Panc1 (cell line): ENCODE measurements at regions not wholly inside any gene's neighbourhood (a gene's known extent, or its start where the extent isn't known, plus 50 kb on each side); places are given as distances from the start of the nearest gene placed in this dataset.

Experiments
- ATAC-seq: fragments of 200-7000 bp; cut with Tn5 transposase; 2 replicates; pipeline ENCODE4 v1.9.1; 2020; ENCODE audit warnings: mild to moderate bottlenecking, moderate library complexity
- BruUV-seq: library from RNA; stranded (reverse); fragments of 400-500 nt; replicated peaks from 2 replicates; lab custom pipeline; 2021; lab: Mats Ljungman, UMichigan
- CTCF ChIA-PET: fragments of 300-600 bp; sonication (Branson Sonifier 250); formaldehyde crosslinking; loops from one replicate; lab custom pipeline; 2022; ENCODE audit warnings: antibody characterized with exemption; lab: Charles Lee
- POLR2A ChIA-PET: fragments of 300-600 bp; sonication (Branson Sonifier 250); formaldehyde crosslinking; loops from one replicate; lab custom pipeline; 2022; ENCODE audit warnings: antibody characterized with exemption; lab: Charles Lee
- DNase-seq: peaks from one replicate; pipeline ENCODE4 v3.0.0-alpha.2; 2010; ENCODE audit warnings: low read depth, low spot score
- H3K27ac ChIP-seq: 2 replicates; pipeline ENCODE4 v1.5.1; 2011; ENCODE audit warnings: mild to moderate bottlenecking, low read length, inconsistent platforms
- H3K27me3 ChIP-seq: fragments of 200-500 bp; sonication (Bioruptor generic); 2 replicates; pipeline ENCODE4 v1.6.0; 2014; ENCODE audit warnings: low read length, inconsistent platforms; ENCODE audit not compliant: control insufficient read depth, insufficient read depth
- H3K36me3 ChIP-seq: fragments of 200-500 bp; sonication (Bioruptor generic); 2 replicates; pipeline ENCODE4 v1.5.1; 2014; ENCODE audit warnings: inconsistent platforms, mild to moderate bottlenecking, low read length, moderate library complexity; ENCODE audit not compliant: control insufficient read depth, insufficient read depth
- H3K4me1 ChIP-seq: 2 replicates; pipeline ENCODE4 v1.5.1; 2011; ENCODE audit warnings: inconsistent platforms, mild to moderate bottlenecking, low read length, moderate library complexity; ENCODE audit not compliant: control insufficient read depth, insufficient read depth
- H3K4me3 ChIP-seq, 2 experiments: 2 replicates each; pipeline ENCODE4 v1.5.1; 2011 to 2012; ENCODE audit warnings: low read depth in 2 of 2, low read length in 2 of 2, mild to moderate bottlenecking in 2 of 2, inconsistent platforms in 1 of 2, moderate library complexity in 1 of 2
- H3K9me3 ChIP-seq: fragments of 200-500 bp; sonication (Bioruptor generic); 2 replicates; pipeline ENCODE4 v1.5.1; 2014; ENCODE audit warnings: low read depth, mild to moderate bottlenecking, inconsistent platforms, low read length, moderate library complexity; ENCODE audit not compliant: control insufficient read depth, insufficient read depth
- CTCF ChIP-seq: fragments of 450-650 bp; IDR thresholded peaks from 2 replicates; pipeline ENCODE4 v1.5.1; 2017; ENCODE audit warnings: mild to moderate bottlenecking
- POLR2AphosphoS5 ChIP-seq: IDR thresholded peaks from 2 replicates; pipeline ENCODE4 v1.6.1; 2012; ENCODE audit warnings: mild to moderate bottlenecking, low read depth, low read length, moderate library complexity
- REST ChIP-seq, 2 experiments: IDR thresholded peaks; 2 replicates each; pipeline ENCODE4 v1.6.1; 2011 to 2012; ENCODE audit warnings: low read depth in 2 of 2, control low read depth in 1 of 2, low read length in 1 of 2, mild to moderate bottlenecking in 1 of 2, moderate library complexity in 1 of 2; ENCODE audit not compliant: insufficient read depth in 1 of 2
- SIN3A ChIP-seq: IDR thresholded peaks from 2 replicates; pipeline ENCODE4 v1.6.1; 2012; ENCODE audit warnings: low read depth, mild to moderate bottlenecking, low read length, moderate library complexity, borderline replicate concordance; ENCODE audit not compliant: insufficient read depth
- TCF7L2 ChIP-seq: IDR thresholded peaks from 2 replicates; pipeline ENCODE4 v1.6.1; 2011; ENCODE audit warnings: mild to moderate bottlenecking, low read depth, low read length, inconsistent platforms
- in situ Hi-C: cut with HindIII; loops from 2 replicates; pipeline ENCODE4 v1.10.0; 2016; ENCODE audit warnings: low sequenced_read_pairs, low pct_unique_long_range_greater_than_20kb
- intact Hi-C: fragments of 100-400 bp; cut with micrococcal nuclease; formaldehyde crosslinking; loops from one replicate; pipeline ENCODE4 v1.10.0; 2022; ENCODE audit not compliant: unreplicated experiment

GRCh38 chrX:143206966-143207365, 181.2 kb downstream of the SPANXN4 start:
- TF ChIP-seq POLR2AphosphoS5 (no peak), TCF7L2 (no peak), REST (IDR thresholded peaks at IDR 0.05; ENCODE audit: insufficient read depth in 1 of 2, low read depth in 2 of 2, low read length in 1 of 2) (no peak), SIN3A (no peak), CTCF (no peak)
- BruUV-seq: no TSS peak
- in situ Hi-C loops: no loop called here
- Histone ChIP-seq H3K4me1 (no peaks in the 10 kb centered on the region), H3K36me3 (no peaks in the 10 kb centered on the region), H3K27ac (no peak overlapping the region), H3K27me3 (no peaks in the 10 kb centered on the region), H3K9me3 (no peaks in the 10 kb centered on the region), H3K4me3 (no peak overlapping the region)
- ChIA-PET CTCF (no interaction called here), POLR2A (no interaction called here)
- no peak for ATAC-seq
- DNase-seq: no peak
- intact Hi-C loops: no loop called here

- Histone ChIP-seq H3K4me3 (no peak overlapping the region), H3K36me3 (no peaks in the 10 kb centered on the region), H3K27me3 (no peaks in the 10 kb centered on the region), H3K27ac (no peak overlapping the region), H3K9me3 (peaks cover 4% of the 10 kb centered on the region), H3K4me1 (no peaks in the 10 kb centered on the region)
- BruUV-seq: no TSS peak
- POLR2A ChIA-PET: no interaction called here
- intact Hi-C loops: no loop called here
- DNase-seq (no peak), ATAC-seq (no peak)
- CTCF ChIA-PET: no interaction called here
- no peak for TF ChIP-seq CTCF
- TF ChIP-seq REST (IDR thresholded peaks at IDR 0.05; ENCODE audit: insufficient read depth in 1 of 2, low read depth in 2 of 2, low read length in 1 of 2): no peak
- TF ChIP-seq TCF7L2: no peak
- no peak for TF ChIP-seq SIN3A
- TF ChIP-seq POLR2AphosphoS5: no peak
- in situ Hi-C loops: no loop called here
These were observed 146.0 kb downstream of the SPANXN4 start for GRCh38 chrX:143171703-143172102.
